NOMO-1 treated with DMSO at 0.1 percent for 48 hours (cell line): ENCODE measurements at regions not wholly inside any gene's neighbourhood (a gene's known extent, or its start where the extent isn't known, plus 50 kb on each side); places are given as distances from the start of the nearest gene placed in this dataset.
"Not testable (repeated sequence)": the region's sequence is repeated elsewhere in the genome, so short reads cannot be mapped to it uniquely, and the experiment has no call there.

ENCODE experiments used
- DNase-seq: peaks from one replicate; lab custom pipeline; 2025; ENCODE audit not compliant: unreplicated experiment; lab: John Stamatoyannopoulos, UW

GRCh38 chr12:84154991-84155930 is 757.3 kb downstream of the SLC6A15 start:
- DNase-seq, result not testable (repeated sequence)

GRCh38 chr12:84154439-84154990 is 758.1 kb downstream of the SLC6A15 start:
- DNase-seq, result not testable (repeated sequence)

- DNase-seq, result no peak
Observed at GRCh38 chr12:84150201-84150600, 762.4 kb downstream of the SLC6A15 start.

- no peak for DNase-seq
Observed at GRCh38 chr12:84148335-84148734, 764.3 kb downstream of the SLC6A15 start.

GRCh38 chr12:84136862-84137367 is 775.7 kb downstream of the SLC6A15 start:
- DNase-seq, result no peak

GRCh38 chr12:84135586-84136279 is 776.9 kb downstream of the SLC6A15 start:
- no peak for DNase-seq

- DNase-seq, result no peak
Observed at GRCh38 chr12:84134797-84135366, 777.7 kb downstream of the SLC6A15 start.

GRCh38 chr12:84131076-84131475 is 781.5 kb downstream of the SLC6A15 start:
- no peak for DNase-seq

GRCh38 chr12:84128117-84128991 is 784.2 kb downstream of the SLC6A15 start:
- no peak for DNase-seq

- no peak for DNase-seq
Observed at GRCh38 chr12:84124211-84124610, 788.4 kb downstream of the SLC6A15 start.

GRCh38 chr12:84117190-84117589 is 795.4 kb downstream of the SLC6A15 start:
- no peak for DNase-seq

GRCh38 chr12:84113666-84114065 is 798.9 kb downstream of the SLC6A15 start:
- no peak for DNase-seq

GRCh38 chr12:84103886-84104285 is 808.7 kb downstream of the SLC6A15 start:
- DNase-seq, result not testable (repeated sequence)

GRCh38 chr12:84101963-84102362 is 810.6 kb downstream of the SLC6A15 start:
- DNase-seq, result not testable (repeated sequence)

GRCh38 chr12:84099591-84099990 is 813.0 kb downstream of the SLC6A15 start:
- not testable (repeated sequence) for DNase-seq

GRCh38 chr12:84091651-84092050 is 820.9 kb downstream of the SLC6A15 start:
- DNase-seq, result no peak

GRCh38 chr12:84089356-84089755 is 823.2 kb downstream of the SLC6A15 start:
- DNase-seq, result no peak

- DNase-seq, result no peak
Observed at GRCh38 chr12:84085046-84085445, 827.6 kb downstream of the SLC6A15 start.

GRCh38 chr12:84079626-84080025 is 833.0 kb downstream of the SLC6A15 start:
- DNase-seq, result no peak

GRCh38 chr12:84077679-84078078 is 834.9 kb downstream of the SLC6A15 start:
- DNase-seq, result no peak
